8988T (cell line): ENCODE measurements at regions not wholly inside any gene's neighbourhood (a gene's known extent, or its start where the extent isn't known, plus 50 kb on each side); places are given as distances from the start of the nearest gene placed in this dataset.
"Not testable (repeated sequence)": the region's sequence is repeated elsewhere in the genome, so short reads cannot be mapped to it uniquely, and the experiment has no call there.

Source experiments
- DNase-seq: peaks from one replicate; pipeline ENCODE4 v3.0.0; 2011

- not testable (repeated sequence) for DNase-seq
Observed at GRCh38 chr12:97988588-97988987, 526.0 kb downstream of the RMST start.

DNA sequence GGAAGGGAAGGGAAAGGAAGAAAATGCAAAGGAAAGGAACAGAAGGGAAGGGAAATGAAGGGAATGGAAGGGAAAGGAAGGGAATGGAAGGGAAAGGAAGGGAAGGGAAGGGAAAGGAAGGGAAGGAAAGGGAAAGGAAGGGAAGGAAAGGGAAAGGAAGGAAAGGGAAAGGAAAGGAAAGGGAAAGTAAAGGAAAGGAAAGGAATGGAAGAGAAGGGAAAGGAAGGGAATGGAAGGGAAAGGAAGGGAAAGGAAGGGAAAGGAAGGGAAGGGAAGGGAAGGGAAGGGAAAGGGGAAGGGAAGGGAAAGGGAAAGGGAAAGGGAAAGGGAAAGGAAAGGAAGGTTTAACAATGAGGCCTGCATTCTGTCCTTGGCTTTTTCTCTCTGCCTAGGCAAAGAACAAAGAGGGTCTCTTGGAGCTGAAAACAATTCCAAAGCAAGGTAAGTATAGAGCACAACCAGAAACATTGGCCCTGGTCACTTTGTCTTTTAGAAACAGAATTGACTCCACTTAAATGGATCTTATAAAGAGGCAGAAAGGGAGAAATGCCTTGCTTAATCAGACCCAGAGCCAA is 525.9 kb upstream of the TMPO start:
- DNase-seq, result no peak

DNA sequence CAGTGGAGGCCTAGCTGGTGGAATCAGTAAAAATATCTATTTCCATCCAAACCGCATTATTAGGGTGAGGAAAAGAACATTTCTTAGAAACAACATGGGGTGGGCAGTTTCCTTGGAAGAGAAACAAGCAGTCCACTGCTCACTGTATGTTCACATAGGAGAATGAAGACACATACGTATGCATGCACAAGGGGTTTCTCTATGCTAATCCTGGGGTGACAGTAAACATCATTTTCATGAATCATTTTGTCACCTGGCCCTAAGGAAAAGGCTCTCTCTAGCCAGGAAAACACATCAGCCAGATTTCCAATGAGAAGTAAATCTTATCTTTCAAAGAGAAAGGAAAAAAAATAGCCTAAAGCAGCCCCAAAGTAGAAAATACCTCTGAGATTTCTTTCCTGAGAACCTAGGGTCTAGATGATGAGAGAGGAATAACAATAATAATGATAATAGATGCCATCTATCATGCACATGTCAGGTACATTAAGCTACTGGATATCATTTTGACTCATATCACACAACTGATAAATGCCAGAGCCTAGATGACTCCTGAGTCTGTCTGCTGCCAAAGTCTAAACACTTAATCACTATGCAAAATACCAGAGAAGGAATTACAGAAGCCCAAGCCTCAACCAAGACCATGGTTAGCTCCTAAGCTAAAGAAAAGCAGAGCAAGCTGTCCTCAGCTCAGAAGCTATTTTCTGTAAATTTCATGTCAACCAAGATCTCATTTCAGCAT is 520.5 kb upstream of the TMPO start:
- DNase-seq, result no peak

DNA sequence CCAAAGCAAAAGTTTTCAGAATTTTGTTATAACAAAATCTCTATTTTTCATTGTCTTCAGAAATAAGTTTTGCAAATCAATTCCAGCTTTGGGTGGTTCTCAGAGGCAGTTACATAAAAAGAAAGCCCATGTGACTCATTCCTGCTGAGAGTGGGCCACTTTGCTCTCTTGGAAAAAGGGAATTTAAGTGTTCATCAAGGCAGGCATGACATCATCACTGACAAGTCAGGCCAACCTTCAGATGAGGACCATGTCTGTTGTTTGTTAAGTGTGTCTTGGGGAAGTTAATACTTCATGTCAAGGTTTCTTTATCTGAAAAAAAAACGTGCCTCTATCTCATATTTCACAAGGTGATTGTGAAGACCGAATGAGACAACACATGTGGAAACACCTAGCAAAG is 519.8 kb upstream of the TMPO start:
- DNase-seq, result no peak

DNA sequence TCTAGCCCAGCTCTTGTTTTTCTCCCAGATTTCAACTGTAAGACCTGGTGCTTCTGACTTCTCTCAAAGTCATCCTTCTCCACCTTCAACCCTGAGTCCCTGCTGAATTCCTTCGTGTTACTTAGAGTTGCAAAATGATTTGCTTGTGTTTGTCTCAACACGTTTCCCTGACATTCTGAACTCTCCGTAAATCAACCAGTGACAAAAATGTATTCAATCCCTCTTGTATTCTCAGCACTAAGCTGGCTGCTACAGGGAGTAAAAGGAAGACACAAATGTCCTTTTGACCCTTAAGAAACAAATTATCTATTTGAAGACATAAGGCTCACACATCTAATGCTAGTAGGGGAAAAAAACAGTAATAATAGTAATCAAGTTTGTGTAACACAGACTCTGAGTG is 514.0 kb upstream of the TMPO start:
- DNase-seq, result no peak

- peak; percentile 15 for DNase-seq
Observed at GRCh38 chr12:98002887-98003493, 512.4 kb upstream of the TMPO start.

- no peak for DNase-seq
Observed at GRCh38 chr12:98007963-98008362, 507.4 kb upstream of the TMPO start.

DNA sequence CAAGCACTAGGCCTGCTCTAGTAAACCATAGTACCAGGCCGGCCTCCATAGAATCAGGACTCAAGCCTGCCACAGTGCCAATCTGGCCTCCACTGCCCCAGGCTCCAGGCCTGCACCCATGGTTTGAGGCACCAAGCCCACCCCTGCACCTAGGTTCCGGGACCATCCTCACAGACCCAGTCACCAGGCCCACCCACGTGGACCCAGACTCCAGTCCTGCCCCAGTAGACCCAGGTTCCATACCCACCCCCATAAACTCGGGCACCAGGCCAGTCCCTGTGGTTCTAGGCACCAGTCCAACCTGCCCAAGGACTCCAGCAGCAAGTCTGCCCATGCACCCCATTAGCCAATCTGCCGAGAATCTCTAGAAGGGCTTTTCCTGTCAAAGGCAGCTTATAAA is 501.8 kb upstream of the TMPO start:
- no peak for DNase-seq

DNA sequence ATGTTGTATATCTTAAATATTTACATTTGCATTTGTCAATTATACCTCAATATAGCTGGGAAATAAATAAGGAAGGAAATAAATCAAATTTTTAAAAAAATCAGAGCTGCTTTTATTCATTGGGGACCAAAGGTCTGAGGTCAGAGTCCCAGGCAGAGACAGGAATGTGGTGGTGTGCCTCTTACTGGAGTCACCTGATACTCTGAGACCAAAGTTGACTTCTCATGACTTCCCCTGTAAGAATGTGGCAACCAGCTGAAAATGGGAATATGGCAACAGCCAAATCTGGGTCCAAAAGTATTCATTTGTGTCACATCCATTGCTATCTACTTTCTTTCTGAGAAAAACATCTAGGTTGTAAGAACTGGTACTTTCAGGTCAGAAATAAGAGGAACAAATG is 496.6 kb upstream of the TMPO start:
- no peak for DNase-seq

DNA sequence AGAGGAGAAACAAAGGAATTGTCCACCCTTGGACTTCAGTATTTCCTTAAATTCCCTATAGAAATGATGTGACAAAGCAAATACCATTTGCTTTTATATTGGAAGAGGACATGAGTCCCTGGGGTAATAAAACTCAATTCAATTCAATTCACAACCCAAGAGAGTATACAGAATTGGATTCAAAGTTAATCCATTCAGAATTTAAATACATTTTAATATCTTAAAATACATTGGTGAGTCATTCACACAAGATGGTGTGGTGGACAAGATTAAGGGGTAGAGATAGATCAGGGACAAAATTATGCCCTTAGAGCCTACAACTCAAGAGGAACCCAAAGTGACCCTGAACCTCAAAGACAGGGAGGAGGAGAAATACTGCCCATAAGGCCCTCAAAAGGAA is 495.0 kb upstream of the TMPO start:
- no peak for DNase-seq

DNA sequence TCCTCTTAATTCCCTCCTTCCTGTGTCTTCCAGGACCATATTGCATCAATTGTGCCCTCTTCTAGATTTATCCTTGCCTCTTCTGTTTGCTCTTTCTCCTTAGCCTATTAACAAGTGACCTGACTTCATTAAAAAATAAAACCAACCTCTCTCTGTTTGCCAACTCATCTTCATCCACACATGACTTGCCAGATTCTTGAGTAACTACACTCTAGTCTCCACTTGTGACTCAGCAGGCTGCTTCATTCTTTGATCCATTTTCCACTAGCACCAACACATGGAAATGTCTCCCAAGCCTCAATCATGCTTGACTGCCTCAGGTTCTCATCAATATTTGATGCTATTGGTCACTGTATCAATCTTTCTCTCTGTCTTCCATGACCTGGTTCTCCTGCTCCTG is 492.4 kb upstream of the TMPO start:
- DNase-seq, result no peak

- DNase-seq, result no peak
Observed at GRCh38 chr12:98037401-98038140, 477.8 kb upstream of the TMPO start.

- no peak for DNase-seq
Observed at GRCh38 chr12:98042668-98043067, 472.7 kb upstream of the TMPO start.

GRCh38 chr12:98045395-98045794 is 470.0 kb upstream of the TMPO start:
- DNase-seq, result no peak

- DNase-seq, result no peak
Observed at GRCh38 chr12:98048326-98048725, 467.1 kb upstream of the TMPO start.

GRCh38 chr12:98053202-98053601 is 462.2 kb upstream of the TMPO start:
- no peak for DNase-seq

GRCh38 chr12:98057701-98058100 is 457.7 kb upstream of the TMPO start:
- no peak for DNase-seq

GRCh38 chr12:98058213-98058612 is 457.2 kb upstream of the TMPO start:
- no peak for DNase-seq

GRCh38 chr12:98058838-98059237 is 456.6 kb upstream of the TMPO start:
- no peak for DNase-seq

- no peak for DNase-seq
Observed at GRCh38 chr12:98059659-98060343, 455.6 kb upstream of the TMPO start.

- DNase-seq, result no peak
Observed at GRCh38 chr12:98060411-98060810, 455.0 kb upstream of the TMPO start.

GRCh38 chr12:98062464-98063245 is 452.7 kb upstream of the TMPO start:
- no peak for DNase-seq
